VCaP (cell line): ENCODE measurements at regions not wholly inside any gene's neighbourhood (a gene's known extent, or its start where the extent isn't known, plus 50 kb on each side); places are given as distances from the start of the nearest gene placed in this dataset.

Experiments used
- H3K27ac ChIP-seq: fragments of 450-650 bp; 2 replicates; pipeline ENCODE4 v1.5.1; 2017
- TF ChIP-seq, protein P1 (sequence below): fragments of 450-650 bp; conservative IDR thresholded peaks from 2 replicates; pipeline ENCODE4 v1.5.1; 2017; ENCODE audit warnings: mild to moderate bottlenecking, moderate library complexity

DNA sequence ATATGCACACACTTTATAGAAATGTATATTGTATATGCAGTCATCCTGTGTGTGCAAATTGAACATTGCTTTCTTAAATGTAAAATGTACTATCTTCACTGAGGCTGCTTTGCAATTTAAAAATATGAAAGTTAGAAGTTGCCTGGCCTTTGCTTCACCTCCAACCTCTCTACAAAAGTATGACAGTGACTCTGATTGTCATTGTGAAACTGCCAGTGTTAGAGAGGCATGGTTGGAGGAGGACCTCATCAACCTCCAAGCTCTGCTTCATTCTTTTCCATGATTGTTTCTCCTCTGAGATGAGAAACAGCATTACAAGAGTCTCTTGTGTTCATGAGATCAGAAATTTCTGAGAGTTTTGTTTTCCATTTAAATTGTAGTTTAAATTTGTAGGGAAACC lies 185.5 kb downstream of the ZC3H11B start:
- TF ChIP-seq, protein P1, sequence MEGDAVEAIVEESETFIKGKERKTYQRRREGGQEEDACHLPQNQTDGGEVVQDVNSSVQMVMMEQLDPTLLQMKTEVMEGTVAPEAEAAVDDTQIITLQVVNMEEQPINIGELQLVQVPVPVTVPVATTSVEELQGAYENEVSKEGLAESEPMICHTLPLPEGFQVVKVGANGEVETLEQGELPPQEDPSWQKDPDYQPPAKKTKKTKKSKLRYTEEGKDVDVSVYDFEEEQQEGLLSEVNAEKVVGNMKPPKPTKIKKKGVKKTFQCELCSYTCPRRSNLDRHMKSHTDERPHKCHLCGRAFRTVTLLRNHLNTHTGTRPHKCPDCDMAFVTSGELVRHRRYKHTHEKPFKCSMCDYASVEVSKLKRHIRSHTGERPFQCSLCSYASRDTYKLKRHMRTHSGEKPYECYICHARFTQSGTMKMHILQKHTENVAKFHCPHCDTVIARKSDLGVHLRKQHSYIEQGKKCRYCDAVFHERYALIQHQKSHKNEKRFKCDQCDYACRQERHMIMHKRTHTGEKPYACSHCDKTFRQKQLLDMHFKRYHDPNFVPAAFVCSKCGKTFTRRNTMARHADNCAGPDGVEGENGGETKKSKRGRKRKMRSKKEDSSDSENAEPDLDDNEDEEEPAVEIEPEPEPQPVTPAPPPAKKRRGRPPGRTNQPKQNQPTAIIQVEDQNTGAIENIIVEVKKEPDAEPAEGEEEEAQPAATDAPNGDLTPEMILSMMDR = no peak
- H3K27ac ChIP-seq = no peak overlapping the region

DNA sequence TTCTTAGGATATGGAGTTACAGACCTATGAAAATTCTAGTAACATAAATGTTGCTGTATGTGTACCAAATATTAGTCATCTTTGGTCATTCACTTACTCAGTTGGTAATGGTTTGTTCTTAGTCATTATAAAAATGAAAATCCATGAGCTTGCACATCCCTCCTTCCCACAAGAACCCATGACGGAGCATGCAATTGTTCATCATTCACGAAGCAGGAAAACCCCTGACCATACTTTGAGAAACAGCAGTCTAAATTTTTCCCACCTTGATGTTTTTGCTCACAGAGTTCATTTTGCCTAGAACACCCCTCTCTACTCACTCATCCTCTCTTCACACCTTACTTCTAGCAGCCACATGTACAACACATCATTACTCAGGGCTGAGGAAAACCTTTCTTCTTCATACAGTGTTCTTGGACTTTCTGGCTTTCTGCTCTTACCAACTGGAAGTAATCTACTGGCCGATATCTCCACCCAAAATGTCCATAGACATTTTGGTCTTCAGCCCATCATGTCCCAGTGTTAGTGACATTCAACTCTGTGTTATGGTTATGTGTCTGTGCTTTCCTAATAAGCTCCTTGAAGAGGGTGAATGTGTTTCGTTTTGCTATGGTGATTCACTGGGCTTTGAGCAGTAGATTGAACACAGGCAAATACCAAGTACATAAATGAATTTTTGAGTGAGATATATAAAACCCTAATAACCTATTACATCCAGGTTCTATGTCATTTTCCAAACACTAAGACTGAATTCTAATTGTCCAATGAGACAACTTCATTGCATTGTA lies 189.9 kb downstream of the ZC3H11B start:
- TF ChIP-seq, protein P1 = no peak
- H3K27ac ChIP-seq = no peak overlapping the region

DNA sequence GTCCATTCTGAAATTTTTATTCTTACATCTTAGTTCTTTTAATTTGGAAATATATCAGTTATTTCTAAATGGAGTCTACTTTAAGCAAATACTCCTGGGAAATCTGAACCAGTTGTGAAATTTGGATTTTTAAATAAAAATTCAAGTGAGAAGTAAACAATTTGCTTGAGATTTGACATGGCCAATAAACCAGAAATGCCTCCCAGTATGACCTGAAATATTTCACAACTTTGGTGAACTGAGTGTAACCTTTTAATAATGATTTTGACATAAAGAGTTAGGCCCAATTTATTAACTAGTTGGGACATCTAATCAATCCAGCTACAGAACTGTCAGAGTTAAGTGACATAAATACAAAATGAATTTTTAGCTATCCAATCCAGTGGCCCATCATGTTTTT lies 192.0 kb downstream of the ZC3H11B start:
- no peak overlapping the region for H3K27ac ChIP-seq

DNA sequence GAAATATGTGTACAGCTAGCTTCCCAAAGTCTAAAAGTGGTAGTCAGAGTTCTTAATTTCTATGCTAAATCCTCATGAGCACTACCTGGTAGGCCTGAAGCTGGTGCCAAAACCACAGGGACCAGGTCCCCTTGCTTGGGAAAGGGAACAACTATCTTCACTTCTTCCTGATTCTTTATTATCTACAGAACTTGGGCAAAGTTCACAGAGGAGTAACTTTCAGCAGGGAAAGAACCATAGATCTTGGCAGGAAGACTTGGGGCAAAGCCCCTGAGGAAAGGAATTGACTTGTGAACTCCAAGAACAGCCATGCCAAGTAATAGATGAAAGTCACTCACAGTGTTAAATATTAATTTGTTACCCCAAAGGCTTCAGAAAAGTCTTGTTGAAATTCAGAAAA lies 193.0 kb downstream of the ZC3H11B start:
- no peak overlapping the region for H3K27ac ChIP-seq
- TF ChIP-seq, protein P1 = no peak

More for the DNA sequence above, 192.0 kb downstream of the ZC3H11B start:
- TF ChIP-seq, protein P1 = no peak

DNA sequence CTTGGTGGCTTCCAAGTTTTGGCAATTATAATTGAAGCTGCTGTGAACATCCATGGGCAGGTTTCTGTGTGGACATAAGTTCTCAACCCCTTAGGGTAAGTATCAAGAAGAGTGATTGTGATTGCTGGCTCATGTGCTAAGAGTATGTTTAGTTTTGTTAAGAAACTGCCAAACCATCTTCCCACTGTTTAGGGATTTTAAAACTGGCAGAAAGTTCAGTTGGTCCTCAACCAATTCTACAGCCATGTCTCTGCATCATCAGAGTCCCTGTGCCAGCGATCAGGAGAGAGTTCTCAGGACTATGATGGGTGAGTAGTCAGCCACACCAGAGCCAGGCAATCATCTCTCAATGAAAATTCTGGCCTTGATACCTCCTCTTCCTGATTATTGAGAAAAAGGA lies 193.8 kb downstream of the ZC3H11B start:
- TF ChIP-seq, protein P1 = no peak
- no peak overlapping the region for H3K27ac ChIP-seq

DNA sequence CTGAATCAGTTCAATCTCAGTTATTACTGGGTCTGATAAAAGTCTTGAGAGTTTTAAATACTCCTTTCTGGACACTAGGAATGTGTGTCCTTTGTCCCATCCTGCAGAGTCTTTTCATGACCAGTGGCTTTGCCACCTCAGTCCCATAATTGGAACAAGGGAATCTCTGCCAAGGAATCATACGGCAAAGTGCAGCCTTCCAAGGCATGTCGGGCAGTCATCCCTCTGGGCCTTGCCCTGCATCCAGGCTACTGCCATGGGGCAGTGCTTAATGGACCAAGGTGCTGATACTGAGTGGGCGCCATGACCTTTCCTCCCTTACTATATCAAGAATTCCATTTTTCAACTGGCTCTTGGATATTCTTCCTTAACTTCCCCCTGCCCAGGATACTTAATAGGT lies 195.3 kb downstream of the ZC3H11B start:
- H3K27ac ChIP-seq = no peak overlapping the region

DNA sequence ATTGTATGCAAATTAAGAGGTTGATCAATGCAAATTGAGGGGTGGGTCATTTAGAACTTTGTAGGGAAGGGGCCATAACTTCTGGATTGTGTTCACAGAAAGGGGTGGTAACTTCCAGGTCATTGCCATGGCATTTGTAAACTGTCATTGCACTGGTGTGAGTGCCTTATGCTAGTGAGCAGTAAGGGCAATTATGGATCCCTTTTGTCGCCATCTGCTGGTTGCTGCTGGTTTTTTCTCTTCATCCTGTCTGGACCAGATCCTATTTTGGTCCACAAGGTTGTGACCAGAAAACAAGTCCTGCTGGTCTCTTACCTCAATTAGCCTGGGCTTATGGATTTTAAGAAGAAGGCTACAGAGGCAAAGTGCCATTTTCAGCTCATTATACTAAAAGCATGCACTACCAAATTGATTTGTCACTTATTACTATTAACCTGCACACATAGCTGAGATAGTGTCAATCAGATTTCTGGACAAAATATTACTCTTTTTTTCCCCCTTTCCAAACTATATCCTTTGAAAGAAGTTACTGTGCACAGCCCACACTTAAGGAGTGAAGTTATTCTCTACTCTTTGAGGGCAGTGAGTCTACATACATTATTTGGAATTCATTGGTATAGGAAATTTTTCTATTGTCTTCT lies 196.2 kb downstream of the ZC3H11B start:
- H3K27ac ChIP-seq = no peak overlapping the region
- TF ChIP-seq, protein P1 = peak; percentile 67

More for the DNA sequence above, 195.3 kb downstream of the ZC3H11B start:
- TF ChIP-seq, protein P1 = no peak
